VCaP (cell line): ENCODE measurements at regions not wholly inside any gene's neighbourhood (a gene's known extent, or its start where the extent isn't known, plus 50 kb on each side); places are given as distances from the start of the nearest gene placed in this dataset.

ENCODE experiments used
- H3K27ac ChIP-seq: fragments of 450-650 bp; 2 replicates; pipeline ENCODE4 v1.5.1; 2017
- TF ChIP-seq, protein P1 (sequence below): fragments of 450-650 bp; conservative IDR thresholded peaks from 2 replicates; pipeline ENCODE4 v1.5.1; 2017; ENCODE audit warnings: mild to moderate bottlenecking, moderate library complexity

DNA sequence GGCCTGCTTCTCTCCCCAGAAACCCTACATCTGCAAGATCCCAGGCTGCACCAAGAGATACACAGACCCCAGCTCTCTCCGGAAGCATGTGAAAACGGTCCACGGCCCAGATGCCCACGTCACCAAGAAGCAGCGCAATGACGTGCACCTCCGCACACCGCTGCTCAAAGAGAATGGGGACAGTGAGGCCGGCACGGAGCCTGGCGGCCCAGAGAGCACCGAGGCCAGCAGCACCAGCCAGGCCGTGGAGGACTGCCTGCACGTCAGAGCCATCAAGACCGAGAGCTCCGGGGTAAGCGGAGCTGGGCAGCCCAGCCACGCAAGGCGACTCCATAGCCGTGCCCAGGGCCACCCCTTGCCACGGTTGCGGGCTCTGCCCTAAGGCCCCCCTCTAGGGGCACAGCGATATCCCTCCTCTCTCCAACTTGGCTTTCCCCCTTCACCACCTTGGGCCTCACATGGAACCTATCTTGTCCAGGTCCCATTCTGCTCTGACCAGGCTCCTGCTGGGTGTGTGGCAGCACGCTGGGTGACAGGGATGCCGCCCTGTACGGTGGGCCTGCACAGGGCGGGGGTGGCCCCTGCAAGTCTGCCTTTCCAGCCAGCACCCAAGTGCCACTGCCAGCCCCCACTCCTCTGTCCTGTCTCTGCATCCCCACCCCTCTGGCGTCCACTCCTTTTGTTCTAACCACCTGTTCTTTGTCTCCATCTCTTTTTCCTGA is 248.9 kb downstream of the GLI2 start:
- TF ChIP-seq, protein P1, sequence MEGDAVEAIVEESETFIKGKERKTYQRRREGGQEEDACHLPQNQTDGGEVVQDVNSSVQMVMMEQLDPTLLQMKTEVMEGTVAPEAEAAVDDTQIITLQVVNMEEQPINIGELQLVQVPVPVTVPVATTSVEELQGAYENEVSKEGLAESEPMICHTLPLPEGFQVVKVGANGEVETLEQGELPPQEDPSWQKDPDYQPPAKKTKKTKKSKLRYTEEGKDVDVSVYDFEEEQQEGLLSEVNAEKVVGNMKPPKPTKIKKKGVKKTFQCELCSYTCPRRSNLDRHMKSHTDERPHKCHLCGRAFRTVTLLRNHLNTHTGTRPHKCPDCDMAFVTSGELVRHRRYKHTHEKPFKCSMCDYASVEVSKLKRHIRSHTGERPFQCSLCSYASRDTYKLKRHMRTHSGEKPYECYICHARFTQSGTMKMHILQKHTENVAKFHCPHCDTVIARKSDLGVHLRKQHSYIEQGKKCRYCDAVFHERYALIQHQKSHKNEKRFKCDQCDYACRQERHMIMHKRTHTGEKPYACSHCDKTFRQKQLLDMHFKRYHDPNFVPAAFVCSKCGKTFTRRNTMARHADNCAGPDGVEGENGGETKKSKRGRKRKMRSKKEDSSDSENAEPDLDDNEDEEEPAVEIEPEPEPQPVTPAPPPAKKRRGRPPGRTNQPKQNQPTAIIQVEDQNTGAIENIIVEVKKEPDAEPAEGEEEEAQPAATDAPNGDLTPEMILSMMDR, result no peak
- H3K27ac ChIP-seq, result no peak overlapping the region

DNA sequence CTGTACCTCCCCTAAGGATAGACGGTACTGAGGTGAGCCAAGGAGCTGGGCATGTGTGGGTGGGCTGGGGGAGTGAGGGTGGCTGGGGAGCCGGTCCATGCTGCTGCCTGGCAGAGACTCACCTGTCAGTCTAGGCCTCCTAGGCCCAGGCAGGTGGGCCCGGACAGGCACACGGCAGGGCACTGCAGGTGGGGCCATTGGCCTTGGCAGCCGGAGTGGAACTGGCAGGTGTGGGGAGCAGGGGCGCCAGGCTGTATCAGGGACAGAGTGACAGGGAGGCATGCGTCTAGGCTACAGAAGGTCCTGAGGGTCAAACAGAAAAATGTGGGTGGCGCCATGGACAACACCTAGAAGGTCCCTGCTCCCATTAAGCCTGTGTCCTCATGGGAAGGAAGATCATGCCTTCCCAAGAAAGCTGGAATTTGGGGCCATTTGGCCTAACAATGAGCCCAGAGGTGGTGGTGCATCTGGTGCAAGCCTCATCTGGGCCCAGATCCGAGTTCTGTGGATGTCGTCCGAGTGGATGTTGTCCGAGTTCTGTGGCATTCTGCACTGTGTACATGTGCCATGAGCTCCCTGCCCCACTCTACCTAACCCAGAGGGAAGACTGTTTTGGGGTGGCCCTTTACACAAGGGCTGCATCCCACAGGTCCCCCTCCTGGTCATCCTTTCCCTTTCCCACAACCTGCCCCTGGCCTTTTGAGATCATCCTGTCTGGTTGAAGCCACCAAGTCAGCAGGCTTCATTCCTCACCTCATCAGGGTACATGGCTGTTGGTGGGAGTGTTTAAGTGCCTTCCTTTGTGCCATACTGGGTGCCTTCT is 249.7 kb downstream of the GLI2 start:
- TF ChIP-seq, protein P1, result no peak
- H3K27ac ChIP-seq, result no peak overlapping the region

DNA sequence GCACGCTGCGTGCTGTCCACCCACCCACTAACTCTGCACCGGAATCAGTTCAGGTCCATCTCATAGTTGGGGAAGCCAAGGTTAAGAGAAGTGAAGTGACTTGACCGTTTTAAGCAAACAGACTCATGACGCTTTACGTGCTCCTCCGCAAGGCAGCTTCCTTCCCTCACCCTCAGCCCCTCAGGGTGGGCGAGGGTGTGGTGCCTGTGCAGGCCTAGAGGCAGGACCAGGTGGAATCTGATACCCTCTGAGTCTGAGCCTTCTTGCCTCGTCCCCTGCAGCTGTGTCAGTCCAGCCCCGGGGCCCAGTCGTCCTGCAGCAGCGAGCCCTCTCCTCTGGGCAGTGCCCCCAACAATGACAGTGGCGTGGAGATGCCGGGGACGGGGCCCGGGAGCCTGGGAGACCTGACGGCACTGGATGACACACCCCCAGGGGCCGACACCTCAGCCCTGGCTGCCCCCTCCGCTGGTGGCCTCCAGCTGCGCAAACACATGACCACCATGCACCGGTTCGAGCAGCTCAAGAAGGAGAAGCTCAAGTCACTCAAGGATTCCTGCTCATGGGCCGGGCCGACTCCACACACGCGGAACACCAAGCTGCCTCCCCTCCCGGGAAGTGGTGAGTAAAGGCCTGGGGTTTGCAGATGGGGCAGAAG is 250.5 kb downstream of the GLI2 start:
- TF ChIP-seq, protein P1, result no peak
- H3K27ac ChIP-seq, result no peak overlapping the region

DNA sequence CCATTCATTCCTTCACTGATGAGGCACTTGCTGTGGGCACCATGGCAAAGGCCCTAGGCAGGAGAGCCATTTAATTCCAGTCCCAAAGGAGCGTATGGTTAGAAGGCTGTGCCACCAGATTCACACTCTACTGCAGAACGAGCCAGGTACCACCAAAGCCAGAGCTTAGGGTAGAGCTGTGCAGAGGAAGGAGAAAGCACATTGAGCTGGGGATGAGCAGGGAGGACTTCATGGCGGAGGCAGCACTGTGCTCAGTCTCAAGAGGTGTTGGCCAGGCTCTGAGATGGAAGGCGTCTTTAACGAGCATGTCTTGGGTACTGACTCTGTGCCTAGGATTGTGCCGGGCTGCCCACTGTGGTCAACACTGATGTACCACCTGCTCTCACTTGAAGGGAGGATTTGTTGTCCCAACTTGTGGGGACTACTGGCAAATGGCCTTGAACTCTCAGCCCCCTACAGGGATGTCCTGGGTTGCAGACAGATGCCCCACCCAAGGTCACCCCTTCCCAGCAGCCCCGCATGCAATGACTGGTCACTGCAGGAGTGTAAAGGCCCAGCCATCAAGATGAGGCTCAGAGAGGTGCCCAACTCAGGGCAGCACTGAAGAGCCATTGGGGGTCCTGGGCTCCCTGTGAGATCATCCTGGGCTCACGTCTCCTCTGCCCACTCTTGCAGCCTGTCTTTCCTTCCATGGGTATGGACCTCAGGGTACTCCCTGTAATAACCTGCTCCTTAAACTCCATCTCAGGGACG is 251.4 kb downstream of the GLI2 start:
- TF ChIP-seq, protein P1, result no peak
- no peak overlapping the region for H3K27ac ChIP-seq

DNA sequence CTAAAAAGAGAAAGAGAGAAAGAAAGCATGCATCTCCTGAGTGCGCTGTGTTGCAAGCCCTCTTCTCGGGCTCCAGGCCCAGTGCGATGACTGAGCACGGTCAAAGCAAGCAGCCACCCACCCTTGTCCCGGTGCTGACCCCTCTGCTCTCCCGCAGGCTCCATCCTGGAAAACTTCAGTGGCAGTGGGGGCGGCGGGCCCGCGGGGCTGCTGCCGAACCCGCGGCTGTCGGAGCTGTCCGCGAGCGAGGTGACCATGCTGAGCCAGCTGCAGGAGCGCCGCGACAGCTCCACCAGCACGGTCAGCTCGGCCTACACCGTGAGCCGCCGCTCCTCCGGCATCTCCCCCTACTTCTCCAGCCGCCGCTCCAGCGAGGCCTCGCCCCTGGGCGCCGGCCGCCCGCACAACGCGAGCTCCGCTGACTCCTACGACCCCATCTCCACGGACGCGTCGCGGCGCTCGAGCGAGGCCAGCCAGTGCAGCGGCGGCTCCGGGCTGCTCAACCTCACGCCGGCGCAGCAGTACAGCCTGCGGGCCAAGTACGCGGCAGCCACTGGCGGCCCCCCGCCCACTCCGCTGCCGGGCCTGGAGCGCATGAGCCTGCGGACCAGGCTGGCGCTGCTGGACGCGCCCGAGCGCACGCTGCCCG is 252.5 kb downstream of the GLI2 start:
- H3K27ac ChIP-seq, result no peak overlapping the region
- TF ChIP-seq, protein P1, result no peak

DNA sequence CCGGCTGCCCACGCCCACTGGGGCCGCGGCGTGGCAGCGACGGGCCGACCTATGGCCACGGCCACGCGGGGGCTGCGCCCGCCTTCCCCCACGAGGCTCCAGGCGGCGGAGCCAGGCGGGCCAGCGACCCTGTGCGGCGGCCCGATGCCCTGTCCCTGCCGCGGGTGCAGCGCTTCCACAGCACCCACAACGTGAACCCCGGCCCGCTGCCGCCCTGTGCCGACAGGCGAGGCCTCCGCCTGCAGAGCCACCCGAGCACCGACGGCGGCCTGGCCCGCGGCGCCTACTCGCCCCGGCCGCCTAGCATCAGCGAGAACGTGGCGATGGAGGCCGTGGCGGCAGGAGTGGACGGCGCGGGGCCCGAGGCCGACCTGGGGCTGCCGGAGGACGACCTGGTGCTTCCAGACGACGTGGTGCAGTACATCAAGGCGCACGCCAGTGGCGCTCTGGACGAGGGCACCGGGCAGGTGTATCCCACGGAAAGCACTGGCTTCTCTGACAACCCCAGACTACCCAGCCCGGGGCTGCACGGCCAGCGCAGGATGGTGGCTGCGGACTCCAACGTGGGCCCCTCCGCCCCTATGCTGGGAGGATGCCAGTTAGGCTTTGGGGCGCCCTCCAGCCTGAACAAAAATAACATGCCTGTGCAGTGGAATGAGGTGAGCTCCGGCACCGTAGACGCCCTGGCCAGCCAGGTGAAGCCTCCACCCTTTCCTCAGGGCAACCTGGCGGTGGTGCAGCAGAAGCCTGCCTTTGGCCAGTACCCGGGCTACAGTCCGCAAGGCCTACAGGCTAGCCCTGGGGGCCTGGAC is 253.2 kb downstream of the GLI2 start:
- TF ChIP-seq, protein P1, result no peak
- no peak overlapping the region for H3K27ac ChIP-seq
